ENCODE measurements at regions not wholly inside any gene's neighbourhood (a gene's known extent, or its start where the extent isn't known, plus 50 kb on each side); places are given as distances from the start of the nearest gene placed in this dataset.

DNA sequence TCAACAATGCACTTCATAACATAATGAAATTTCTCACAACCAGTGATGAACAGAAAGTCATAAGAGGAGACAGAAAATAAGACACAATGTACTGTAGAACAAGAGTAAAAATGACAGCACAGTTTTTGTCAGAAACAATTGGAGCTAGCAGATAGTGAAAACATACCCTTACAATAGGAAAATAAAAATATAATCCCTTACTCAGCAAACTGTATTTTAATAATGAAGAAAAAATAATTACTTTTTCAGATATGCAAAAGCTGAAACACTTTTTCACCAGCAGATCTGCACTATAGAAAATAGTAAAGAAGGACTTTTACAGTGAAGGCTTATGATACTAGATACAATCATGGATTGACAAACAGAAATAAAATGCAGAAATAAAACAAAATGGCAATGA lies 126.3 kb downstream of the TRAM1L1 start:
- TF ChIP-seq JUNB (CRISPR knock-in tag; IDR thresholded peaks at IDR 0.05; ENCODE audit: borderline replicate concordance) (no peak), ARID2 (CRISPR knock-in tag; IDR thresholded peaks at IDR 0.05; ENCODE audit: borderline replicate concordance) (no peak), KLF9 (CRISPR knock-in tag; IDR thresholded peaks at IDR 0.05; ENCODE audit: low read depth) (no peak), ZFP41 (CRISPR knock-in tag; IDR thresholded peaks at IDR 0.05; ENCODE audit: borderline replicate concordance) (no peak), RXRA (CRISPR knock-in tag; IDR thresholded peaks at IDR 0.05) (no peak), IKZF1 (IDR thresholded peaks at IDR 0.05) (no peak), ZKSCAN1 (IDR thresholded peaks at IDR 0.05; ENCODE audit: low read length) (no peak)
- TF ChIP-seq, protein P1, sequence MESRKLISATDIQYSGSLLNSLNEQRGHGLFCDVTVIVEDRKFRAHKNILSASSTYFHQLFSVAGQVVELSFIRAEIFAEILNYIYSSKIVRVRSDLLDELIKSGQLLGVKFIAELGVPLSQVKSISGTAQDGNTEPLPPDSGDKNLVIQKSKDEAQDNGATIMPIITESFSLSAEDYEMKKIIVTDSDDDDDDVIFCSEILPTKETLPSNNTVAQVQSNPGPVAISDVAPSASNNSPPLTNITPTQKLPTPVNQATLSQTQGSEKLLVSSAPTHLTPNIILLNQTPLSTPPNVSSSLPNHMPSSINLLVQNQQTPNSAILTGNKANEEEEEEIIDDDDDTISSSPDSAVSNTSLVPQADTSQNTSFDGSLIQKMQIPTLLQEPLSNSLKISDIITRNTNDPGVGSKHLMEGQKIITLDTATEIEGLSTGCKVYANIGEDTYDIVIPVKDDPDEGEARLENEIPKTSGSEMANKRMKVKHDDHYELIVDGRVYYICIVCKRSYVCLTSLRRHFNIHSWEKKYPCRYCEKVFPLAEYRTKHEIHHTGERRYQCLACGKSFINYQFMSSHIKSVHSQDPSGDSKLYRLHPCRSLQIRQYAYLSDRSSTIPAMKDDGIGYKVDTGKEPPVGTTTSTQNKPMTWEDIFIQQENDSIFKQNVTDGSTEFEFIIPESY (CRISPR knock-in tag; IDR thresholded peaks at IDR 0.05): no peak

Measured in HepG2 (cell line).